Activated CD4-positive, alpha-beta T cell treated with anti-CD3 and anti-CD28 coated beads, Interleukin-2, amount 50 U/mL, for 48 hours (primary cell): ENCODE measurements at regions not wholly inside any gene's neighbourhood (a gene's known extent, or its start where the extent isn't known, plus 50 kb on each side); places are given as distances from the start of the nearest gene placed in this dataset.

Experiments used
- DNase-seq, 2 experiments: peaks; one replicate each; pipeline ENCODE4 v3.0.0-alpha.2; 2020

DNA sequence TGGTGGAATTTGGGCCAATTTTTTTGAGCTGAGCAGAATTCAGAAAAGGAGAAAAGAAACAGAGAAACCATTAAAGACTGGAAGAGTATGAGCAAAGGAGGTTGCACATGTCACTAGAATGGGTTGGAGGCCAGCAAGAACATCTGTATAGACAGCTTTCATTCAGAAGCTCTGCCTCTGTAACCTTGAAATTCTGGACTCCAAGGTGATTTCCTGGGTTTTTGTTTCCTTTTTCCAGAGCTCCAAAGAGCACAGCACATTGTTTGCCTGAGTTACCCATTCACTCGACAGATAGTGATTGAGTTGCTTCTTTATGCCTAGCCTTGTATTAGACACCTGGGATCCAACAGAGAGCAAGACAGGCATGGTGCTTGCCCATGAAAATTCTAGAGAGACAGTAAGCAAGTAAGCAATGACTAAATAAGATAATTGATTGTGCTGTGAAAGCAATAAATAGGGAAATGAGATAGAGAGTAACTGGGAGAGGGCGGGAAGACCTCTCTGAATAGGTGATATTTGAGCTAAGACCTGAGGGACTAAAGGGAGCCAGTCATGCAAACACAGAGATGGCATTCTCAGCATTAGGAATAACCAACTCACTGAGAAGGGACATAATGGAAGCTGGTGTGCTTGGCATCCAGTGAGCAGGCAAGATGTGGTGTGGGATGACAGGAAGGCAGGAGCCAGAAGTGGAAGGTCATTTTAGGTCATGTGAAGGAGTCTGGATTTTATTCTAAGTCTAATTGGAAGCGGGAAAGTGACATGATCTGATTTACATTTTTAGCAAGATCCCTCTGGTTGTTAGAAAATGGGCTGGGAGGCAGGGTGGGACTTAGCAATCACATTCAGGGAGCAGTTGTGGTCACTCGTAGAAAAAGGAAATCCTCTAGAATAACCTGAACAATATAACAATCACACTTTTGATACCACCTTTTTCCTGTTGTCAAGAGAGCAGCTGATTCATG is 197.5 kb downstream of the HS3ST3A1 start:
- DNase-seq, result no peak

DNA sequence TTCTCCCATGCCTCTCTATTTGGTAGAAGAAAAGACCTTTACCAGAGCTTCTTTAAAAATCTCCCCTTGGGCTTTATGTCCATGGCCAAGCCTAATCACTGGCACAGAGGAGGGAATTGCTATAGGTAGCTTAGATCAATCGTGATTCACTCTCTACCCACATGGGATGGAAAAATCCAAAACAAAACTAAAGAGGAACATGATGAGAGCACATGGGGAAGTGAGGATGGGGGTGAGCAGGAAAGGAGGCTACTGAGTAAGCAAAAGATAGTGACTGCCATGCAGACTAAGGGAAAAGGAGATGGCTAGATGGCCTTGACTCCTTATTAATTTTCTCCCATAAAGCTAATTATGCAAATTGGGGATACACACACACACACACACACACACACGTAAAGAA is 201.2 kb downstream of the HS3ST3A1 start:
- DNase-seq, result no peak

DNA sequence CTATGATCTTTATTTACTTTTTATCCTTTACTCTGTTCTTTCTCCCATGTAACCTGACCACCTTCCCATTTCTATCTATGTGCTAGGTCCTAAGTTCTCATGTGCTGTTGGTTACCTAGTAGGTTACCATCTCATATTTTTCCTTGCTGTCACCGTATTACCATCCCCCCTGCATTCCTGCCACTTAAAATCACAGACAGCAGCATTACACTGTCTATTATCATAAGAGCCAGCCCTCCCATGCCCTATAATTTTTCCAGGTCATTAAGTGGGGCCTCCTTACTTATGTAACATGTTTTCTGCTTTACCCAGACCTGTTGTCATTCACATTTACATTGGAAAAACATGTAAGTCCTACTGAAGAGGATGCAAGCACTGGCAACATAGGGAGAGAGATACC is 202.9 kb downstream of the HS3ST3A1 start:
- DNase-seq, result no peak

DNA sequence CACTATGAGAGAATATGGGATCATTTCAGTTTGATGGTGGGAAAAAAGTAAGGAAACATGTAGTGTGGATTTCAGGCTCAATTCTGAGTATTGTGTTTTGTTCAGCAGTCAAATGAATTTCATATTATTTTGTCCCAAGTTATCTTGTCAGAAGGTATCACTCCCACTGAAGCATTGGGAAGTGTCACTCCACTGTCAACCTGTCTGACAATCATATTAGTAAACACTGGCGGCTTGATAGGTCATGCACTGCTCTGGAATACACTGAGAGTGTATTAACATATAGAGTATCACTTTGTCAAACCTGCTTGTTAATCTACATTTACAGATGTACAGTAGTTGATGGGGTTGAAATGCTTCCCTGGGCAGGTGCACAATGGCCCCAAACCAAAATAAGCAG is 203.6 kb downstream of the HS3ST3A1 start:
- DNase-seq, result no peak

DNA sequence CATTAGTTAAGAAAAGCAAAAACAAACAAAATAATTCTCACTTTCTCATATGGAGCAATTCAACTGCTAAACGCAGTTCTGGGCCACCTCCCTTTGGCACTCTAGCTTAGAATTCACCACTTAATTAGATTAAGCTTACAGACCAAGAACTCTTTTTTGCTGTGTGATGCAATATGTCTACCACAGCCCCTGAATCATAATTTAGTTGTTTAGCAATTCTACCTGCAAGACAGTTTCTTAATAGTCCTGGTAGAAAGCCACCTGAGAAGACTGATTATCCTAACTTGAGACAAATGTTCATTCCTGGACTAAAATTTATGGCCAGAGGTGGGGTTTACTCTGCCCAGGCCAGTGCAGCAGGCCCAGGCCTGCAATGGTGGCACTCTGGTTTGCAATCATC is 205.9 kb downstream of the HS3ST3A1 start:
- DNase-seq, result no peak

DNA sequence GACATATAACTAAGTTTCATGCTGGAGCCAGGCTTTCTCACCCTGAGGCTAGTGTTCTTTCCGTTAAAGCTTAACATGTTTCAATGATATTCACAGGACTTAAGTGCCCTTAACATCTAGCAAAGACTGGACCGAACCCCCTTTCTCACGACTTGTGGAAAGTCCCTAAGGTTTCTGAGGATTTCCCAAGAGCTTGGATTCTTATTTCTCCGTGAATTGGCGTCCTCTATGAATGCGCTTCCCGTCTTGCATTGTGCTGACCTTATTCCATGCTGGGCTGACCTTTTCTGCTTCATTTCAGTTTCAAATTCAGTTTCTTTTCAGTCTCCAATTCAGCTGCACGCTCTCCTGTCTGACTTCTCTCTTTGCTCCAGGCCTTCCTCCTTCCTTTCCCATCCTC is 206.4 kb downstream of the HS3ST3A1 start:
- no peak for DNase-seq

DNA sequence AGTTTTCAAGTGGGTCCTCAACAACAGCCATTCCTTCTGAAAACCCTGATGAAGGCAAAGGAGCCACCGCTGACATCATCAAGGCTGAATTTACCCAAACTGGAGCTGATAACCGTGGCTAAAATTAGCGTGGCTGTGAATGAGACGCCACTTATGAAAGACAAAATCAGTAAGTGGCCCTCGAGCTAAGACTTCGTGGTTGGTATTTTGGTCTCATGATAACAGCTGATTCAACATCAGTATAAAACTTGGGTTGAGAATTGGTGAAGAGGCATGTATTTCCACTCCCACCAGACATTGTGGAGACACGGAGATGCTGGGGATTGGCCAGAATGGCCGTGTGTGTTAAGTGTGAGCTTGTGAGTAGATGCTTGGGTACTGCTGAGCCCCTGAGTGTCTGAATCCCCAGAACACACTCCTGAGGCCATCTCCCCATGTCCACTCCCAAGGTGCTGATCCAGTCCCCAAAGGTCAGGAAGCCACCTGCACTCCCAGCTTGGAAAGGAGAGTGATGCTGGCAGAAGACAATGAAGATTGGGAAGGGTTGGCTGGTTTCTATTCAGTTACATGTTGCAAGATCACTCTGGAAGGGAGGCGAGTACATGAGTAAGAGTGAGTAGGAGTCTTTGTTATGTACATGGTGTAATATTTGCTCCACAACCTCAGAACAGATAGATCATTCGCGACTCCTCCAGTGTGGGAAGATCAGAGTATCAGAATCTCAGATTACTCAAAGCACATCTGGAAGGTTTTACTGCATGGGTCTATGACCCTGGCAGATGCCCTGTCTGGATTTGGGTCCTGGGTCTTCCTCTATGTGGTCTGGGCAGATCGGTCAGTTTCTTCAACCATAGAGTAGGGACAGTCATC is 207.7 kb downstream of the HS3ST3A1 start:
- no peak for DNase-seq

DNA sequence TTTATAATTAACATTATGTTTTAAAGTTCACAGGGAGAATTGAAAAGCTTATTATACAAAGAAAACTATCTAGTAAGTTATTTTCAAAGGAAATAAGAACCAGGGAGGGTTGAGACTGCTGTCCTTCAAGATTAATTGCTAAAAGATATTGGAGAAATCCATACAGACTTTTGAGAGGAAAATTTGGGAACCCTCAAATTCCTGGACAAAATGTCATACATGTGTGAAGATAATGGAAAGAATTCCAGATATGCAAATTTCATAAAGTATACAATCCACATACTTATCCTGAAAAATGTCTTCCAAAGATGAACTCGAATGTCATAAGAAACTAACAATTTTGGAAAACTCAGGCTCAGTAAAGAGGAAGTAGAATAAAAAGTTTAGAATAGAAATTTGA is 213.8 kb downstream of the HS3ST3A1 start:
- DNase-seq, result no peak

DNA sequence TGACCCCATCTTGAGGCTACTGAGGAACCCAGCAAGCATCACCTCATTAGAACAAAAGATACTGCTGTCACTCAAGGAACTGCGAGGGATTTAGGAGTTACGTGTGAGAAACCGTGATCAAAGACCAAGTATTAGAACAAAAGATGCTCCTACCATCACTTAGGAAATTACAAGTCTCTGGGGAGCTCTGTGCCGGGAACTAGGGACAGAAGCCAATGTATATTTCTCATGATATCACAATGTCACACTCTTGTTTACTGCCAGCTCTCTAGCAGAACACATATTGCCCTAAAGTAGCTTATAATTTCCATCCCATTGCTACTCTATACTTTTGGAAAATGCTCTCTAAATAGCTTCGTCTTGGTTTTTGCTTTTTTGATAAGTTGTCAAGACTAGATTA is 214.5 kb downstream of the HS3ST3A1 start:
- DNase-seq, result no peak

DNA sequence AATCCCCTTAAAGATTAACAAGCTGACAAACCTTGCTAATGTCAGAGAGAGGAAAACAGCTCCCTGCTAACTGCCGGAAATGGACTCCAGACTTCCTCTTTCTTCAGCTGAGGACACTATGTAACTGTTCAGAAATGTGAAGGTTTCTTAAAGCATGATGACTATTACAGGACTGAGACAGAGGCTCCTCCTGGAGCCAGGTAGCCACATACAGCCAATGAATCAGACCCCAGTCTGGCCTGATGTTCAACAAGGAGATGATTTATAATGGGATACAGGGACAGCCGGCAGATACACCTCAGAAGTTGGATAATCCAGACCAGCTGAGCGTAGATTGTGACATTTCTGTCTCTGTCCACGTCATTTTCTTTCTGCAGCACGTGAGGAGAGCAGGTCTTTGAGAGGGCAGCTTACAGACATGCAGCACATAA is 216.2 kb downstream of the HS3ST3A1 start:
- no peak for DNase-seq

DNA sequence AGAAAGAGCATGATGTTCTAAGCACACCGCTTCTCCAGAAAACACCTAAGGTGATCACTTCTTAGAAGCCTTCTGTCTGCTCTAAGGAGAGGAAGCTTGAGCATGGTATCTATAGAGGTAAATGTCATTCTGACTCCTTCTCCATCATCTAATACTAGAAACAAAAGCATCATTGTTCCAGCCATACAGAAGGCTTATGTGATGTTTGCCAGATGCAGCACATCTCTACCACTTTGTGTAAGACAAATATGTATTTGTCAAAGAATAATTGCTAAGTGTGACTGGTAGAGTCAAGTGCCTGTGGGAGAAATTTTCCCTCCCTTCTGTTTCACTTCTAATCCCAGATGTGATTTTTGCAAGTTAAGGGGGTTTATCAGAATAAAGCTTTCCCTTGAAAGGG is 217.1 kb downstream of the HS3ST3A1 start:
- no peak for DNase-seq

DNA sequence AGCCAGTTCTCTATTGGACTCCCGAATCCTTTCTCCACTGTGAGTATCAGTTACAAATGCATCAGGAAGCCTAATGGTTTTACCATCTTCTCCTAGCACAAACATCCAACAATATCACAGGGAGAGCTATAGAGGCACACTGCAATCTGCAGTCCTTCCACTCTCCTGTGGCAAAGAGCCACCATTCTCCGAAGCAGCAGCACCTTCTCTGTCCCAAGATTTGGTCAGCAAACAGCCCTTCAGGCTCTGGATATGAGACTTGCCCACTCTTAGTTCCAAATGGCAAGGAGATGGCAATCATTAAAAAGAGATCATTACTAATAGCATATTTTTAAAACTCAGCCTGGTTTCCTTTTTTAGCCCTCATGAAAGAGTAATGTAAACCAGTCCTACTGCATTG is 223.4 kb downstream of the HS3ST3A1 start:
- no peak for DNase-seq

DNA sequence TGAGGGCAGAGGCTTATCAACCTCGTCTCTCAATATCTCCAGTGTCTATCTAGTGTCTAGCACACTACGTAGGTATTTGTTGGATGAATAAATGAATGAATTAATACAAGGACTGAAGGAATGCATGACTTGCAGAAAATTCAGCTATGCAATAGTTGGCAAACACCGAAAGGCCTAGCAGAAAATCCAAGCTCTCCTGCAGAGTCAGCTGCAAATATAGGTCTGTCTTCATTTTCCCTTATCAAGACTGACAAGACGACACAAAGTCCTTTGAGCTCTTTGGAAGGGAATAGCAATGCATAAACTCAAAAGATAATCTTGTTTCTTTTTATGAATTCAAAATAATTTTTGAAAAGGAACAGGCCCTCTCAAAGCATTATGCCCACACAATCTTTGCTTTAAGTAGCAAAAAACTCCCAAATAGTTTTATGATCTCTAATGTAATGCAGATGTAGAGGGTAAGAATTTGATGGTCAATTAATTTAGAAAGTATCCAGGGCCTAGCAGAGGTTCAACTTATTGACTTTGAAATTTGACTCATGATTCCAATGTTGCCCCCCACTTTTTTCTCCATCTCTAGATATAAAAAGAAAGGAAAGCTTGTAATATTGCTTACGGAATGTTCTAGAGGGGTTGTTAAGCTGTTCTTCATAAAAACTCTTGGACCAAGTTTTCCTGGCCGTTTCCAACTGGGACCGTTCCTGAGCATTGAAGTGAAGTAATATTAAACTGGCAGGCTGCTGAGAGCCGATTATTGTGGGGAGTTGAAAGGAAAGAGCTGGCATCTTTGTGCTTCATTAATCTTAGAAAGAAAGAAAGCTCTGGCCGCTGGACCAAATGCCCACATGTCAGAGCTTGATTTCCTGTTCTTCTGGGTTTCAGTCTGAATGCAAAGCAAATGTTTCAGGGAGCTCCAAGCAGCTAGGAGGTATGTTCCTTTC is 227.3 kb downstream of the HS3ST3A1 start:
- DNase-seq, result no peak

DNA sequence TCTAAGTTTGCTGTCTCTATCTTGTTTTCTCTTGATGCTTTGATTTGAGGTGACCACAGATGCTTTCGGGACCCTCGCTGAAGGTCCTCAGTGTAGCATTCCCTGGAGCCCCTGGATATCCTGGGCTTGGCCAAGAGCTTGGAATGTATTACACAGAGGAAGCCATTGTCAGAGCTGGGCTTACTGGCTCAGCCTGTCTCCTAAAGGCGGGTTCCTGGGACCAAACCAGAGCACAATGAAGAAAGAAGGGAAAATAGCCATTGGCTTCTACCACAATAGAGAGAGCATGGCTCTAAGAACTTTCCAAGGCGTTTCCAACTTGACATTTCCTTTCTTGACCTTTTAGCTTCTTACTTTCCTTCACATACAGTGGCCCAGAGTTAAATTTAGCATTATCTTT is 229.3 kb downstream of the HS3ST3A1 start:
- no peak for DNase-seq

DNA sequence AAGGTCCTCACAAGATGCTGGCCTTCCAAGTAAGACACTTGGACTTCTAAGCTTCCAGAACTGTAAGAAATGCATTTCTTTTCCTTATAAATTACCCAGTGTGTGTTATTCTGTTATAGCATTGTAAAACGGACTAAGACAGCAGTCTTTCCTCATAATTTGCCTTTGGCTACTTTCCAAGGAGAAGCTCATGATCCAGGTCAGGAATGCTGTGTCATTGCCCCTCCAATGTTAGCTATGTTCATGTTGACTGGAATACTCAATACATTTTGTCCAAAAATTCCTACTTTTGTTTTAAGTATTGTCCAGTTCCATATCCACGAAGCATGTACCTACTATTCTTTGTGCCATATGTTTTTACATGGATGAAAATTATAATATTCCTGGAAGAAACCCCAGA is 234.6 kb downstream of the HS3ST3A1 start:
- no peak for DNase-seq

DNA sequence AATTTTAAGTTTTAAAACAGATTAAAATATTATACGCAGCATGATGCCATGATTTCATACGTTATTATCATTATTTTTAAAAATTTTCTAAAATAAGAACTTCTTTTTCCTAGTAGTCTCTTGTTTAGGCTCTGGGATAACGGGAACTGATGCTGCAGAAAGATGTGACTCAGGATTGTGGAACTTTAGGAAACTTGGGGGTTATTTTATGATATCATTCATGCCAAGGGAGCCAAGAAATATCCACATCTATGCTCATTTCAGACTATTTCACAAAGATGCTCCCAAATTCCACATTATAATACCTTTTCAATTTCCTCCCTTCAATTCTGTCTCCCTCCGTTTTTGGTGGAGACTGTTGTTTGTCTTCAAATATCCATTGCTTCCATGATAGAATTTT is 236.4 kb downstream of the HS3ST3A1 start:
- DNase-seq, result no peak

DNA sequence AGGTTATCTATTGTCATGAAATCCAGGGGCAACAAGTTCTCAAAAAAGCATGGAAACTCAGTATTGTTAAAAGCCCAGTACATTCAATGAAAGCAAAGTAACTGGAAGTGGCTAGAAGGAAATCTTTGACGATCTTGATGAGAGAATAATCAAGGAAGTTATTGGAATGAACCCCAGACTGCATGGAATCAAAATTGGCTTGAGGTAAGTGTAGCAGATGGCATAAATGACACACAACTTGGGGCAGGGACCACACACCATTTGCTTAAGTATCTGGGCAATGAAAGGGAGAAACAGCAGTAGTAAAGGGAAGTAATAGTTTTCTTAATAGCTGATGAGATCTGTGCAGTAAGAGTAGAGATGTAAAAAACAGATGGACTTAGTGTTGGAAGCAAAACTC is 238.0 kb downstream of the HS3ST3A1 start:
- no peak for DNase-seq

DNA sequence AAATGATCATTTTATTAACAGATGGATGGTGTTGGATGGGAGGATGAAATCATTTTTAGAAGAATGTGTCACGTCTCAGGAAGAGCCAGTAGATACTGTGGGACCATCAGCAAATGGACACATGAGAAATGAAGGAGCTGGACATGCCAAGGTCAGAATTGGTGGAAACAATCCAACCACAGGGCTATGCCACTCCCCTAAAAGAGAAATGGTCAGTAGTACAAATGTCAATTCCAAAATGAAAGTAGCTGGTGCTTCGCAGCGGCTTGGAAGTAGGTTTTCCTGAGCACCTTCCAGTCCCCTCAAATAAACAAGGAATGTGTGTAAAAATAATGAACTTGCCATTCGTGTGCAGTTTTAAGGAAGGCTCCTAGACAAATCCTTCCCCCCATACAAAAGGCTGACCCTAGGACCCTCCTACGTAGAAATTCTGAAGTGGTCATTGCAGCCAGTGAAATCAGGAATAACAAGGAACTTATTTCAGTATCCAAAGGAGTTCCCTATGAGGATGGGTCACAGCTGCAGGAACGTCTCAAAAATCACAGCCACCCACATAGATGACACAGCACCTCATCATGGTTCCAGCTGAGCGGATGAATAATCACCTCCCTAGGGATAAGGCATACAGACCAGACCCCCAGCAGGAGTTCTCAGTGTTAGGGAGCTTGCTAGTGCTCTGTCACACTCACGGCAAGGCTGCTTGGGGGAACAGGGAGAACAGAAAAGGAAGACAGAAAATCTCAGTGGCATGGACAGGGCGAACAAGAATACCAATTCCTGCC is 239.2 kb downstream of the HS3ST3A1 start:
- DNase-seq, result no peak

DNA sequence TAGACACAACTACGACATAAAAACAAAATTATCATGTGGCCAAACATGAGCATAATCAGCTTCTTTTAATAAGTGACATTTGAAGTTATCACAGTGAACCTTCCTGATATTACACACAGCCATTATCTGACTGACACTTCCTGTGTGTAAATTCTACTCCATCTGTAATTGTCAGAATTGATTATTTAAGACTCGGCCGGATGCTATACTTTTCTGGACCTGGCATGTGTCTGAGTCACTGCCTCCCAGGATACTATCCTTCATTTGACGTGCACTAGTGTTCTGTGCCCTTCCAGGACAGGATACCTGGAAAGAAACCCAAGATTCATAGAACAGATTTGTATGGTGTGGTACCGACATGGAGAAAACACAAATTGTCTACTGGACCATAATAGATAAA is 242.0 kb downstream of the HS3ST3A1 start:
- no peak for DNase-seq

DNA sequence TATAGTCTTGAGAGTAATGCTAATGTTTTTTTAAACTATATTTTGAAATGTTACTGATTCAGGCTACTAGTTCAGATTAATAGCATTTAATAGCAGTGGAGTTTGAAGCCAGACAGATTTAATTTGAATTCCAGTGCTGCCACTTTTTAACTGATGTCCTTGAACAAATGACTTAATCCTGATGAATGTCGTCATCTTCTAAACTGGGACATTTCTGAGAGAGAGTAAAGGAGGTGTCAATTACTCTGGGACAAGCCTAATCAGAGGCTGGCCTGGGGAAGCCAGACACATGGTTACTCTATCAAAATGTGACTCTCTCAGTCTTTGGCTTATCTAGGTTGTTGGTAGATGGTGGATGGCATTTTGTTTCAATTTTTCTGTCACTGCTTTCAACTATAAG is 246.7 kb downstream of the HS3ST3A1 start:
- DNase-seq, result no peak

DNA sequence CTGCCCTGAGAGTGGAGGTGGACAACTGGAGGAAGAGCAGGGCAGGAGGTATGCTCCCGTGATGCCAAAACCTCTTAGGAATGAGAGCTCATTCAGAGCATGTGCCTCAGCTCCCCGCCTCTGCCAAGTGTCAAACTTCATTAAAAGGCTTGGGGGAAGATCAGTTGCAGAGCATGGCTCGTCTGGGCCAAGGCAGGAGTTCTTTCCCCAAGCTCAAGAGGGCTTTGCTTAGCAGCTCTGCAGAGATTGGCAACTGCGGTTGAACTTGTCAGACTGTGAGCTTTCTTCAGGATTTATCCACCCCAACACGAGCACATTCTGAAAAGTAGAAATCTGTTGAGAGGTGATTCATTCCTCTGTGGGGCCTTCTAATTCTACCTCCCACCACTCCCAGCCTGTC is 248.1 kb downstream of the HS3ST3A1 start:
- DNase-seq, result no peak
